ENCODE measurements at regions not wholly inside any gene's neighbourhood (a gene's known extent, or its start where the extent isn't known, plus 50 kb on each side); places are given as distances from the start of the nearest gene placed in this dataset.

- DNase-seq (ENCODE audit: low read depth), result no peak
- no peak overlapping the region for H3K4me3 ChIP-seq (ENCODE audit: low read depth, low read length)
- TF ChIP-seq, protein P1, sequence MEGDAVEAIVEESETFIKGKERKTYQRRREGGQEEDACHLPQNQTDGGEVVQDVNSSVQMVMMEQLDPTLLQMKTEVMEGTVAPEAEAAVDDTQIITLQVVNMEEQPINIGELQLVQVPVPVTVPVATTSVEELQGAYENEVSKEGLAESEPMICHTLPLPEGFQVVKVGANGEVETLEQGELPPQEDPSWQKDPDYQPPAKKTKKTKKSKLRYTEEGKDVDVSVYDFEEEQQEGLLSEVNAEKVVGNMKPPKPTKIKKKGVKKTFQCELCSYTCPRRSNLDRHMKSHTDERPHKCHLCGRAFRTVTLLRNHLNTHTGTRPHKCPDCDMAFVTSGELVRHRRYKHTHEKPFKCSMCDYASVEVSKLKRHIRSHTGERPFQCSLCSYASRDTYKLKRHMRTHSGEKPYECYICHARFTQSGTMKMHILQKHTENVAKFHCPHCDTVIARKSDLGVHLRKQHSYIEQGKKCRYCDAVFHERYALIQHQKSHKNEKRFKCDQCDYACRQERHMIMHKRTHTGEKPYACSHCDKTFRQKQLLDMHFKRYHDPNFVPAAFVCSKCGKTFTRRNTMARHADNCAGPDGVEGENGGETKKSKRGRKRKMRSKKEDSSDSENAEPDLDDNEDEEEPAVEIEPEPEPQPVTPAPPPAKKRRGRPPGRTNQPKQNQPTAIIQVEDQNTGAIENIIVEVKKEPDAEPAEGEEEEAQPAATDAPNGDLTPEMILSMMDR (IDR thresholded peaks at IDR 0.05; ENCODE audit: low read depth, low read length, missing control alignments), result no peak
Measured at GRCh38 chr2:58965602-58966001, 724.5 kb upstream of the FANCL start.

GRCh38 chr2:58959996-58960395 is 718.9 kb upstream of the FANCL start:
- TF ChIP-seq, protein P1 (IDR thresholded peaks at IDR 0.05; ENCODE audit: low read depth, low read length, missing control alignments), result no peak
- no peak overlapping the region for H3K4me3 ChIP-seq (ENCODE audit: low read depth, low read length)
- no peak for DNase-seq (ENCODE audit: low read depth)

DNA sequence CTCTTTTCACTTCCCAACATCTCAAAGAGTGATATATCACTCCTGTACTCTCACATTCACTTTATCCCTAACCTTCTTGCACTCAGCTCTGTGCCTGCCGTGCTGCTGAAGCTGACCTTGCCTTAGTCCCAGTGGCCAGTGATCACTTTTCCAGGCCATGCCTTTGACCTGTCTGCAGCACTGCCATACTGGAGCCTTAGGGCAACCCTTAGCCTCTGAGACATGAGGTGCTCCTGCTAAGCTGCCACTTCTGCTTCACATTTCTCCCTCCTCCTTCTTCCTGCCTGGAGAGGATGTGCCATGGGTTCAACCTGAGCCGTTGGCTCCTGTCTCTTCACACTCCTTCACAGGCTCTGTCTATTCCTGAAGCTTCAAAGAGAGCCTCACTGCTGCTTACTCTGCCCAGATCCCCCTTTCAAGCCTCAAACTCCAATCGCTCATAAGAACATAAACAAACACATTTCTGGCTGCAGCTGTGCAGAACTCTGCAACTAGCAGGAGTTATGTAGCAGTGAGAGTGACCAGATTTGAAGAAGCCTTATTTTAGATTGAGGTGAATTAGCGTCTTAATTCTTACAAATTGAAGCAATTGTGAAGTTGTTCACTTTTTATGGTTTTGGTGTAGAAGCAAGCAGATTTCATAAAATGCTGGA is 716.2 kb upstream of the FANCL start:
- TF ChIP-seq, protein P1 (IDR thresholded peaks at IDR 0.05; ENCODE audit: low read depth, low read length, missing control alignments), result no peak
- no peak overlapping the region for H3K4me3 ChIP-seq (ENCODE audit: low read depth, low read length)
- no peak for DNase-seq (ENCODE audit: low read depth)

DNA sequence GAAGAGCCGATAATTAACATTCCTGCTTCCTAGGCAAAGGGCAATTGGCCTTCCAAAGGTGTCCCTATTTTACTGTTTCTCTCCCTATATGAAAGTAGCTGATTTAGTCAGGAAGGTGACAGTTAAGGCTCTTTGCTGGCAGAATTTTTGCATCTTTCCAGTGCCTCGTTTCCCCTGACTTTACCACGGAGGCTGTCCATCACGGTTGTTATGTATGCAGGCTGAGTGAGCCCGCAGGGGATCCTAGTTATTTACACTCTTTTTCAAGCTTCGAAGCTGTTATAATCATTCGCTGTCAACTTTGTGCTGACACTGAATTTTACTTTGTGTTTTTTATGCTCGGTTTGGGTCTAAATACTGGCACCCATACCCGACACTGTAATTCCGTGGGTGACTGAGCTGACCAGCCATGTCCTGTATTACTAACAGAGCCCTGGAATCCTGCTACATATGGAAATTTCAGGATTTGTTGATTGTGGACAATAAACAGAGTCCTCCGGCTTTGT is 713.8 kb upstream of the FANCL start:
- TF ChIP-seq, protein P1 (IDR thresholded peaks at IDR 0.05; ENCODE audit: low read depth, low read length, missing control alignments), result no peak
- no peak for DNase-seq (ENCODE audit: low read depth)
- H3K4me3 ChIP-seq (ENCODE audit: low read depth, low read length), result no peak overlapping the region

DNA sequence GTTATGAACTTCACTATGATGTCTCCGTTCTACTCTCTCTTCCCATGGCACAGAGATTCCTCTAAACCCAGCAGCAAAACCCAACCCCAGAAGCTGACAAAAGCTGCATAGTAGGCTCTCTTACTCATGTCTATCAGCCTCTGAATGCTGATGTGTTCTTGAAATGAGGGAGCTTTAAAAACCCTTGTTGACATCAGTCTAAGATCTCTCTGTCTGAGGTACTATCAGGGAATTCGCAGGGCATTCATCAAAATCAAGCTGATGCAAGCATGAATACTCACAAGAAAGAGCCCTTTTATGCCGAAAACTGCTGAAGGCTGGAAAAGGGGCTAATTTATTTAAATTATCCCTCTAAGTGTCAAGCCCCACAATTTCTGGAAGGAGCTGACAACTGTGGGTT is 710.6 kb upstream of the FANCL start:
- TF ChIP-seq, protein P1 (IDR thresholded peaks at IDR 0.05; ENCODE audit: low read depth, low read length, missing control alignments), result no peak
- H3K4me3 ChIP-seq (ENCODE audit: low read depth, low read length), result no peak overlapping the region
- DNase-seq (ENCODE audit: low read depth), result no peak

- H3K4me3 ChIP-seq (ENCODE audit: low read depth, low read length), result no peak overlapping the region
- TF ChIP-seq, protein P1 (IDR thresholded peaks at IDR 0.05; ENCODE audit: low read depth, low read length, missing control alignments), result no peak
- no peak for DNase-seq (ENCODE audit: low read depth)
Measured at GRCh38 chr2:58950795-58951462, 709.8 kb upstream of the FANCL start.
